GM21367 (cell line): ENCODE measurements at regions not wholly inside any gene's neighbourhood (a gene's known extent, or its start where the extent isn't known, plus 50 kb on each side); places are given as distances from the start of the nearest gene placed in this dataset.
"Not testable (repeated sequence)": the region's sequence is repeated elsewhere in the genome, so short reads cannot be mapped to it uniquely, and the experiment has no call there.

Experiments used
- ATAC-seq: cut with Tn5 transposase; IDR thresholded peaks from one replicate; pipeline ENCODE4 v1.9.1; 2021; ENCODE audit not compliant: unreplicated experiment

- no peak for ATAC-seq
Observed at GRCh38 chr4:117135634-117136354, 50.4 kb upstream of the TRAM1L1 start.

GRCh38 chr4:117137145-117137544 is 51.8 kb upstream of the TRAM1L1 start:
- no peak for ATAC-seq

DNA sequence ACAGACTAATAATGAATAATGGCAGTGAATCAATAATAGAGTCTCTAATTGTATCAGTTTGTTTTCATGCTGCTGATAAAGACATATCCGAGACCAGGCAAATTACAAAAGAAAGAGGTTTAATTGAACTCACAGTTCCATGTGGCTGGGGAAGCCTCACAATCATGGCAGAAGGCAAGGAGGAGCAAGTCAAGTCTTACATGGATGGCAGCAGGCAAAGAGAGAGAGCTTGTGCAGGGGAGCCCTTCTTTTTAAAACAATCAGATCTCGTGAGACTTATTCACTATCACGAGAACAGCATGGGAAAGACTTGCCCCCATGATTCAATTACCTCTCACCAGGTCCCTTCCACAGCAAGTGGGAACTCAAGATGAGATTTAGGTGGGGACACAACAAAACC is 53.4 kb upstream of the TRAM1L1 start:
- not testable (repeated sequence) for ATAC-seq

- ATAC-seq: no peak
Observed at GRCh38 chr4:117154251-117154650, 68.9 kb upstream of the TRAM1L1 start.

GRCh38 chr4:117156806-117157205 is 71.4 kb upstream of the TRAM1L1 start:
- ATAC-seq: no peak

DNA sequence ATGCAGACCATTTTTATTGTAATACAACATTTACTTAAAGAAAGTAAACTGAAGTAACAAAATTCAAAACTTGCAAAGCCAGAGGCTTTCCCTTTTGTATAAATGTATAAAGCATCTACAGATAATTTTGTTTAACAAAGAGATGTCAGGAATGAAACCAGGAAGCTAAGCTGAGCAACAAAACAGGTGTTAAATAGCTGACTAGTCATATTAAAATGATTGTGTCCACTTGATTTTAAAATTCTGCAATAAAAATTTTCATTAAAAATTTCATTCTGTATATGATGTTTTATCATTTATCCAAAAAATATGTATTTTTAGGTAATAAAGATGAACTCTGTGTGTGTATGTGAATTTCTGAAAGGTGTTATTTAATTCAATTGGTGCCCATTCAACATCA is 72.0 kb upstream of the TRAM1L1 start:
- no peak for ATAC-seq

GRCh38 chr4:117162976-117163375 is 77.6 kb upstream of the TRAM1L1 start:
- ATAC-seq: no peak

DNA sequence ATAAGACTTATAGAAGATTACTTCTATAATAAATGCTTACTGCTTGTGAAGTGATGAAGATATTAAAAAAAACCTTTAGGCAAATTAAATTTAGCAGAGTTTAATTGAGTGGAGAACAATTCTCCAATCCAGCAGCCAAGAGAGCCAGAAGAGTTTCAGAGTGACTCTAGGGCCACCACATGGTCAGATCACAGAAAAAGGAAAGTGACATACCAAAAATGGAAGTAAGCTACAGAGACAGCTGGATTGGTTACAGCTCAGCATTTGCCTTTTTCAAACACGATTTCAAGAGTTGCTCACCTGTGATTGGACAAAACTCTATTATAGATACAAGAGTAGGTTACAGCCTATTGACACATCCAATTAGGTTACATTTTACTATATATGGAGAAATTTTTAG is 79.0 kb upstream of the TRAM1L1 start:
- ATAC-seq: no peak

DNA sequence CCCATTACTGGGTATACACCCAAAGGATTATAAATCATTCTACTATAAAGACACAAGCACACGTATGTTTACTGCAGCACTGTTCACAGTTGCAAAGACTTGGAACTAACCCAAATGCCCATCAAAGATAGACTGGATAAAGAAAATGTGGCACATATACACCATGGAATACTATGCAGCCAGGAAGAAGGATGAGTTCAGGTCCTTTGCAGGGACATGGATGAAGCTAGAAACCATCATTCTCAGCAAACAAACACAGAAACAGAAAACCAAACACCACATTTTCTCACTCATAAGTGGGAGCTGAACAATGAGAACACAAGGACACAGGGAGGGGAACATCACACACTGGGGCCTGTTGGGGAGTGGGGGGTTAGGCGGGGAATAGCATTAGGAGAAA is 90.0 kb upstream of the TRAM1L1 start:
- ATAC-seq: not testable (repeated sequence)

- ATAC-seq: no peak
Observed at GRCh38 chr4:117203231-117203630, 117.9 kb upstream of the TRAM1L1 start.

DNA sequence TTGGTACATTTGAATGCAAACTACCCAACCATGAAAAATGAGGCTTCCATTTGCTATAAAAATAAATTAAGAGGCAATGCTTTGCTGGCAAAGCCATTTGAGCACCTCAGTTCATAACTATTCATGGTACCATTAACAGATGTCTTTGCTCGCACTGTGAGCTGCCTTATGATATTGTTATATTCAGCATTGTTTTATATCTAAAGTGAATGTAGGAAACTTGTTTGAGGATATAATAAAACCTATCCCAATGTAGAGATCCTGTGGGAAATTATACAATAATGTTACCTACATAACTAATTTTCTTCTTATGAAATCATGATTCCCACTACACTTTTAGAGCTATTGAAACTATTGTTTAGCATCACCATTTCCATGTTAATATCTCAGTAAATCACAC is 125.2 kb upstream of the TRAM1L1 start:
- no peak for ATAC-seq

DNA sequence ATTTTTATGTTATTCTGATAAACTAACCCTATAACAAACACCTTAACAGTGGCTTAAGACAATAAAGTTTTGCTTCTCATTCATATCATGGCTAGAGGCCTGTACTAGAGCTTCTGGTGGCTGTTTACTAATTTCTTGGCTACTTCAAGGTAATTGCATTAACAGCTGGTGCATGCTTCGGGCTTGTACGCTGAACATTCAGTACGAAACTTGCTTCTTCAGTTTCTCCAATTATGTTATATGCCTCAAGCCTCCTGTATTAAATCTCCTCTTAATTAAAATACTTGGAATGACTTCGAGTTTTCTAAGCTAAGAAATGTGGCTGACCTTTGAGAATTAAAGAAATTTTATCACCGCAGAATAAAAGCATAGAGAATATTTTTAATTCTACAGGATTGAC is 138.9 kb upstream of the TRAM1L1 start:
- ATAC-seq: no peak

DNA sequence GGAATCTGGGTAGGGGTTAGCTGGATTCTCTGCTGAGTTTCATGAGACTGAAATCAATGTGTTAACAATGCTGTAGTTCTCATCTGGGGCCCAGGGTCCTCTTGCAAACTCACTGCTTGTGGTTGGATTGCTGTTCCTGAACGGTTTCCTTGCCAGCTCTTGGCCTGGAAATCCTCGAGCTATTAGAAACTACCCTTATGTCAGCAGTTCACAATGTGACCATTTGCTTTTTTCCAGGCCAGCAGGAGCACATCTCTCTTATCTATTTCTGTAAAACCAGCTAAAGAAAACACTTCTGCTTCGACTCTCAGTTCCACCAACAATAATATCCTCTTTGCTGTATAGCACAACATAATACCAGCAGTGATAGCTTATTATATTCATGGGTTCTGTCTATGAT is 140.1 kb upstream of the TRAM1L1 start:
- no peak for ATAC-seq

- no peak for ATAC-seq
Observed at GRCh38 chr4:117227925-117228324, 142.5 kb upstream of the TRAM1L1 start.

GRCh38 chr4:117239434-117239833 is 154.1 kb upstream of the TRAM1L1 start:
- ATAC-seq: no peak

DNA sequence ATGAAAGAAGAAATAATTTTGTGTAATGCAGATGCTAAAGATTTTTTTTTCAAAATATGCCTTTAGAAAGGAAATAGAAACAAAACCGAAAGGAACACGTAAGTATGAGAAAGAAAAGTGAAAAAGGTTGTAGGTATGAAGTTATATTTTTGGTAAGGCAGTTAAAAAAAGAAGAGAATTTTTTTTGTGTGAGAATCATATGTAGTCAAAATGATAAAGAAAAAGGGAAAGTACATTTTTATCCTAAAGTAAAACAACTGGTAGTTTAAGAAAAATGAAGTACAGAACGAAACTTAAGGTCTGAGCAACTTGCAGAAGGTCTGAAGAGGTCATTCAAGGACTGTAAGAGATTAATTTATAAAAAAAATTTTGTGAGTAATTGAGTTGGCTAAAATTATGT is 164.0 kb upstream of the TRAM1L1 start:
- ATAC-seq: peak; percentile 96

DNA sequence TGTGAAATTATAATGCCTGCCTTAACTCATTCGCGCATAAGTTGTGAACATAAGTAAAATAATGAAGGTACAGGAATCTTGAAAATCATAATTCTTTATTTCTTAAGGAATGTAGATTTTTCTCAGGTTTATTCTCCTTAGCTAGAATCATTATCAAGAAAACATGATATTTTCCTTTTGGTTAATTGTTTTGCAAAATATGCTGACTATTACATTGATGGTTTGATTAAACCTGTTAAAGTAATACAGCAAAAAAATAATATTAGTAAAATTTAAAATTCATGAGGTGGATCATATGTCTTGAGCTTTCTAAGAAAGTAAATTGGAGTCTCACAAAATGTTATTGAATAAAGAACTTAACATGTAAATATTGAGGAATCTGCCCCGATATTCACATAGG is 178.7 kb upstream of the TRAM1L1 start:
- ATAC-seq: no peak

DNA sequence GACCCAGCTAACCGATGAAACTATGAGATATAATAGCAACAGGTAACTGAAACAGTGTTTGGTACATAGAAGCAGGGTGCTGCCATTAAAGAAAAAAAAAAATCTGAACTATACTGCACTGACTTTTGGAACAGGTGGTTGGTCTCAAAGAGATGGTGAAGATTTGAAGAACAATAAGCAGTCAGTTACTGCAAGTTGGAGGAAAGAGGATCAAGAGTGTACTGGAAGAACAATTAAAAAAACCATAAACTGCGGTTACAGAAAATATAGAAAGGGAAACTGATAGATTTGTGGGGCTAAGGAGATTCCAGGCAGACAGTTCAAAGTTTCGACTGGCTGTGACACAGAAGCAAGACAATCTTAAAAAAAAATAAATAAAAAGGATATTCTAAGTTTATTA is 181.9 kb upstream of the TRAM1L1 start:
- no peak for ATAC-seq

DNA sequence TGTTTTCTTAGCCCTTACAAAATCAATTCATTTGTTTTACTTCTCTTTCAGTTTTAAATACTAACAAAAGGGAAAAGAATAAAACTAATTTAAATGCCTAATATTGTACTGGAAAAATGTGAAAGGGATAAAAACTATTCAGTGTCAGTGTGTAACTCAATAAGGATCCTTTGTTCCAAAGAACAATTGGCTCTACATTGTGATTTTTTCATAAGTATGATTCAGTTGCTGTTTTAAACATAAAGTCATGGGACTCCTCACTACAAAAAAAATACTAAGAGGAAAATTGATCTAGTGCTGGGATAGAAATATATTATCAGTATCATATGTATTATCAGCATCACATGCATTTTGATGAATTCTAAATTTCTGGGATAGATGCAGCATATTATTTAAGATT is 199.4 kb upstream of the TRAM1L1 start:
- ATAC-seq: no peak

DNA sequence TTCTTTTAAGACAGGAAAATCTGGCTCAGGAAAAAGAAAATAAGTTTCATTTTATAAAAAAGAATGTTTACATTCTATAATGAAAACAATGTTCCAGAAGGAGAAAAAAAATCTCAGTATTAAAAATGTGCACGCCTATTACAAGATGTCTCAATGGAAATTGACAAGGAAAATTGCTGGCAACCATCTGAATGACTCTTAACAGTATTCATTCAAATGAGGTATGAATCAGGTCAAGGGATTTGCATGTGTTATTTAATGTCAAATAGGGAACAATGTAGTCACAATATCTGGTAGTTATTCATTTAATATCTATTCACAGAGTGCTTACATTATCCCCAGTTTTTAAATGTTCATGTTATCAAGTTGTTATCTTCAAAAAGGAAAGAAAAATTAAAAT is 208.4 kb upstream of the TRAM1L1 start:
- no peak for ATAC-seq

DNA sequence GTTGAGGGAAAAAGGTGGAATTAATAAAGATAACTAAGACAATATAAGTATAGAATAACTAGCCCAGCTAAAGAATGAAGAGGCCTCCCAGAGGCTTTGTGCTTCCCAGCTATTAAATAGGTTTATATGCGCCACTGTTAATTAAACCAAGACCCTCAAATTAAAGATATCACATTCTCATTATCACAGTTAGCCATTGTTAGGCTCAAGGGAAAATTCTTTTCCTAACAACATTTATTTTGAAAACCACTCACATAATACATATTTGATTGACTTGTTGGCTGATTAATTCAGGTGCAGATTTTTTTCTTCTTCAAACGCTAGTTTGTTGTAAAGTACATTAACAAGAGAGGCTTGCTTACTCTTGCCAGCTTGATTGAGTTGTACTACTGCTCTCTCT is 216.8 kb upstream of the TRAM1L1 start:
- ATAC-seq: no peak

DNA sequence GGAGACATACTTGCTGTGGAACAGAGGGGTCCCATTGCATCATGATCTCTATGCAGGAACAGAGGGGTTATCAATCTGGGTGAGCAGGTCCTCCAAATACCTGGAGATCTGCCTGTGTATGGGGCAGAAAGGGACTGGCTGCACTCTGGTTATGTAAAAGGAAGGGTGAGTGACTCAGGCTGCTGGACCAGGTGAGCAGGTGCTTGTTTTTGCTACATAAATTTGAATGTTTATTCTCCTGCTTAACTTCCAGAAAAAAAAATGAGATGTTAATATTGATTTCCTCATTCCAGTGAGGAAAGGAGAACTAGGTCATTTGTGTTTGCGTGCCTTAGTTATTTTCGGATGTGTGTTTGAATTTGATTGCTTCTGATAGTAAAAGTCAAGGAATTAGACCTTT is 225.8 kb upstream of the TRAM1L1 start:
- no peak for ATAC-seq

DNA sequence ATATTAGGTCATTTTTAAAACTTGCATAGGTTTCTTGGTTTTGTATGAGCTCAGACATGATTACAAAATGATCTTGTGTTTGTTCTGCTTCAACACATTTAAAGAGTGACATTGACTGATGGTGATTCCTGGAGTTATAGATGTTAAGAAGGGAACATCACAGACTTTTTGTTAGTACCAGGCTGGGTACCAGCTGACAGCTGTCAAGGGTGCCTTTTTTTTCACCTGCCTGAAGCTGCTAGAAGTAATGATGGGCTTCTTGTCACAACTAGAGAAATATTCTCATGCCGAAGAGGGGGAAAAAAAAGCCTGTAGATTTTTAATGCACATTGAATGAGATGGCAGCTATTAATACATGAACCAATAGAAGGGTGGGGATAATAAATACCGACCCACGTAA is 226.6 kb upstream of the TRAM1L1 start:
- no peak for ATAC-seq
